H9 (cell line): ENCODE measurements at regions not wholly inside any gene's neighbourhood (a gene's known extent, or its start where the extent isn't known, plus 50 kb on each side); places are given as distances from the start of the nearest gene placed in this dataset.

Experiments
- DNase-seq: peaks from one replicate; pipeline ENCODE4 v3.0.0-alpha.2; 2017
- H2AFZ ChIP-seq: one replicate; pipeline ENCODE4 v1.6.1; 2013; ENCODE audit warnings: mild to moderate bottlenecking, low read length, control low read depth, moderate library complexity
- H2AK5ac ChIP-seq: 2 replicates; pipeline ENCODE4 v1.6.1; 2013; ENCODE audit warnings: low read length, control low read depth, mixed read lengths; ENCODE audit not compliant: insufficient read length
- H2BK120ac ChIP-seq: one replicate; pipeline ENCODE4 v1.6.1; 2013; ENCODE audit warnings: low read depth, mild to moderate bottlenecking, low read length, control low read depth, inconsistent platforms; ENCODE audit not compliant: poor library complexity, severe bottlenecking
- H2BK12ac ChIP-seq: 2 replicates; pipeline ENCODE4 v1.6.1; 2013; ENCODE audit warnings: low read length, control low read depth, mixed read lengths, low read depth; ENCODE audit not compliant: insufficient read length
- H2BK15ac ChIP-seq: 2 replicates; pipeline ENCODE4 v1.6.1; 2013; ENCODE audit warnings: low read depth, low read length, control low read depth
- H2BK20ac ChIP-seq: one replicate; pipeline ENCODE4 v1.6.1; 2013; ENCODE audit warnings: low read depth, mild to moderate bottlenecking, low read length, control low read depth, inconsistent platforms; ENCODE audit not compliant: poor library complexity, severe bottlenecking
- H2BK5ac ChIP-seq: 2 replicates; pipeline ENCODE4 v1.6.1; 2013; ENCODE audit warnings: low read length, control low read depth, mixed read lengths; ENCODE audit not compliant: insufficient read length
- H3K14ac ChIP-seq: 2 replicates; pipeline ENCODE4 v1.6.1; 2013; ENCODE audit warnings: low read length, control low read depth; ENCODE audit not compliant: insufficient read depth
- H3K18ac ChIP-seq: 2 replicates; pipeline ENCODE4 v1.6.1; 2013; ENCODE audit warnings: low read depth, mild to moderate bottlenecking, mixed read lengths, low read length, control low read depth; ENCODE audit not compliant: insufficient read length
- H3K23ac ChIP-seq: 2 replicates; pipeline ENCODE4 v1.6.1; 2013; ENCODE audit warnings: low read length, control low read depth, mixed read lengths, low read depth; ENCODE audit not compliant: insufficient read length
- H3K23me2 ChIP-seq: 2 replicates; pipeline ENCODE4 v1.6.1; 2013; ENCODE audit warnings: low read depth, mild to moderate bottlenecking, mixed read lengths, low read length, control low read depth; ENCODE audit not compliant: insufficient read length, poor library complexity, severe bottlenecking
- H3K27ac ChIP-seq: 2 replicates; pipeline ENCODE4 v1.5.1; 2013; ENCODE audit warnings: low read length, control low read depth, mixed read lengths, low read depth; ENCODE audit not compliant: insufficient read length
- H3K27me3 ChIP-seq: 2 replicates; pipeline ENCODE4 v1.6.1; 2013; ENCODE audit warnings: low read length, control low read depth, inconsistent platforms; ENCODE audit not compliant: insufficient read depth
- H3K4ac ChIP-seq: 2 replicates; pipeline ENCODE4 v1.6.1; 2013; ENCODE audit warnings: low read depth, mild to moderate bottlenecking, control low read depth, inconsistent platforms, low read length, moderate library complexity
- H3K4me1 ChIP-seq: 2 replicates; pipeline ENCODE4 v1.6.1; 2013; ENCODE audit warnings: low read length, control low read depth, inconsistent platforms; ENCODE audit not compliant: insufficient read depth
- H3K4me2 ChIP-seq: 2 replicates; pipeline ENCODE4 v1.6.1; 2013; ENCODE audit warnings: low read length, control low read depth, mixed read lengths; ENCODE audit not compliant: insufficient read length, insufficient read depth
- H3K56ac ChIP-seq: 2 replicates; pipeline ENCODE4 v1.6.1; 2013; ENCODE audit warnings: low read depth, mild to moderate bottlenecking, mixed read lengths, low read length, control low read depth; ENCODE audit not compliant: insufficient read length
- H3K79me1 ChIP-seq: 2 replicates; pipeline ENCODE4 v1.6.1; 2013; ENCODE audit warnings: low read depth, mild to moderate bottlenecking, moderate library complexity, low read length, control low read depth, inconsistent platforms; ENCODE audit not compliant: insufficient read depth, poor library complexity, severe bottlenecking
- H3K79me2 ChIP-seq: 2 replicates; pipeline ENCODE4 v1.6.1; 2013; ENCODE audit warnings: low read length, control low read depth, inconsistent platforms; ENCODE audit not compliant: insufficient read depth
- H3K9ac ChIP-seq: 2 replicates; pipeline ENCODE4 v1.6.1; 2013; ENCODE audit warnings: low read length, control low read depth, mixed read lengths; ENCODE audit not compliant: insufficient read length; ENCODE audit errors: extremely low read depth
- H3K9me3 ChIP-seq: one replicate; pipeline ENCODE4 v1.6.1; 2013; ENCODE audit warnings: low read depth, low read length, inconsistent platforms; ENCODE audit not compliant: control insufficient read depth
- H3T11ph ChIP-seq: one replicate; pipeline ENCODE4 v1.6.1; 2013; ENCODE audit warnings: mild to moderate bottlenecking, low read length, control low read depth, inconsistent platforms
- H4K20me1 ChIP-seq: one replicate; pipeline ENCODE4 v1.6.1; 2013; ENCODE audit not compliant: control insufficient read depth, insufficient read length, insufficient read depth
- H4K5ac ChIP-seq: 2 replicates; pipeline ENCODE4 v1.6.1; 2013; ENCODE audit warnings: low read depth, mild to moderate bottlenecking, mixed read lengths, low read length, control low read depth; ENCODE audit not compliant: insufficient read length
- H4K8ac ChIP-seq: replicated peaks from 2 replicates; pipeline ENCODE4 v1.6.1; 2013; ENCODE audit warnings: low read length, control low read depth, mixed read lengths, low read depth; ENCODE audit not compliant: insufficient read length
- H4K91ac ChIP-seq: 2 replicates; pipeline ENCODE4 v1.6.1; 2013; ENCODE audit warnings: low read depth, mild to moderate bottlenecking, moderate library complexity, mixed read lengths, low read length, control low read depth; ENCODE audit not compliant: insufficient read length
- H3K27ac Mint-ChIP-seq, 3 experiments: 2 replicates in 2 of 3; 3 replicates in 1 of 3; pipeline ENCODE4 v1.8.0; 2020 to 2021; ENCODE audit warnings: mixed read lengths in 3 of 3, mild to moderate bottlenecking in 1 of 3, moderate library complexity in 1 of 3
- H3K27me3 Mint-ChIP-seq: 2 replicates; pipeline ENCODE4 v1.8.0; 2021; ENCODE audit warnings: low read depth, mild to moderate bottlenecking, moderate library complexity, mixed read lengths
- H3K36me3 Mint-ChIP-seq, 3 experiments: 2 replicates in 2 of 3; 3 replicates in 1 of 3; pipeline ENCODE4 v1.8.0; 2020 to 2021; ENCODE audit warnings: low read depth in 3 of 3, mixed read lengths in 3 of 3; ENCODE audit not compliant: insufficient read depth in 1 of 3
- H3K4me1 Mint-ChIP-seq, 2 experiments: 2 replicates each; pipeline ENCODE4 v1.8.0; 2020; ENCODE audit warnings: mixed read lengths in 2 of 2
- H3K4me3 Mint-ChIP-seq, 2 experiments: 2 replicates in 1 of 2; 3 replicates in 1 of 2; pipeline ENCODE4 v1.8.0; 2020 to 2021; ENCODE audit warnings: mild to moderate bottlenecking in 2 of 2, mixed read lengths in 2 of 2, moderate library complexity in 1 of 2
- H3K9me3 Mint-ChIP-seq, 2 experiments: 2 replicates in 1 of 2; 3 replicates in 1 of 2; pipeline ENCODE4 v1.8.0; 2020; ENCODE audit warnings: mild to moderate bottlenecking in 2 of 2, mixed read lengths in 2 of 2, moderate library complexity in 1 of 2
- CTCF ChIP-seq: fragments of 200-600 bp; sonication (generic); conservative IDR thresholded peaks from 3 replicates; pipeline ENCODE4 v1.8.0; 2021; ENCODE audit warnings: antibody characterized with exemption, mild to moderate bottlenecking
- WGBS: extraction: QIAGEN DNeasy Blood & Tissue Kit; methylation state at CpG from one replicate; pipeline ENCODE4 v1.1.7; 2013; ENCODE audit warnings: missing lambda C conversion rate, low lambda C conversion rate, mixed read lengths; ENCODE audit not compliant: insufficient read length; ENCODE audit errors: extremely low coverage; 5-methylcytosine and 5-hydroxymethylcytosine counted together

GRCh38 chr5:160966921-160967320 lies 114.9 kb upstream of the ATP10B start:
- H2BK5ac ChIP-seq: no peak overlapping the region
- no peak overlapping the region for H2BK12ac ChIP-seq
- no peak overlapping the region for H4K5ac ChIP-seq
- no peak overlapping the region for H4K8ac ChIP-seq
- no peak overlapping the region for H2AK5ac ChIP-seq
- H3K36me3 Mint-ChIP-seq: no peaks in the 10 kb centered on the region
- H3K27me3 ChIP-seq: no peaks in the 10 kb centered on the region
- no peak overlapping the region for H2BK20ac ChIP-seq
- no peak overlapping the region; a peak in 1 of 7 replicates for H3K27ac Mint-ChIP-seq
- TF ChIP-seq CTCF: no peak
- H3K4me1 Mint-ChIP-seq: peaks cover 0 to 5% of the 10 kb centered on the region in 2 experiments; a peak in 1 of 4 replicates
- H3K4me3 Mint-ChIP-seq: no peak overlapping the region
- H2BK15ac ChIP-seq: no peak overlapping the region
- H3K4me2 ChIP-seq: no peak overlapping the region
- H3K9ac ChIP-seq: no peak overlapping the region
- H3K79me1 ChIP-seq: no peaks in the 10 kb centered on the region
- H3K79me2 ChIP-seq: no peaks in the 10 kb centered on the region
- H2BK120ac ChIP-seq: no peak overlapping the region
- H3T11ph ChIP-seq: no peak overlapping the region
- no peaks in the 10 kb centered on the region for H3K9me3 ChIP-seq
- no peak overlapping the region for H3K4ac ChIP-seq
- H3K23me2 ChIP-seq: no peaks in the 10 kb centered on the region
- no peak overlapping the region for H3K23ac ChIP-seq
- H3K18ac ChIP-seq: no peak overlapping the region
- 100% methylated on average over 2 of the region's 2 CpGs for WGBS
- no peaks in the 10 kb centered on the region for H3K9me3 Mint-ChIP-seq
- no peaks in the 10 kb centered on the region for H4K20me1 ChIP-seq
- DNase-seq: no peak
- no peaks in the 10 kb centered on the region for H3K4me1 ChIP-seq
- no peak overlapping the region for H3K27ac ChIP-seq
- no peak overlapping the region for H2AFZ ChIP-seq
- no peak overlapping the region for H3K14ac ChIP-seq
- no peaks in the 10 kb centered on the region for H3K27me3 Mint-ChIP-seq
- no peak overlapping the region for H3K56ac ChIP-seq
- H4K91ac ChIP-seq: no peak overlapping the region
